GM23248 (cell line): ENCODE measurements at regions not wholly inside any gene's neighbourhood (a gene's known extent, or its start where the extent isn't known, plus 50 kb on each side); places are given as distances from the start of the nearest gene placed in this dataset.

Experiments
- DNase-seq: peaks from one replicate; pipeline ENCODE4 v3.0.0-alpha.2; 2015
- H2AFZ ChIP-seq: fragments of 200-600 bp; sonication (generic); 2 replicates; pipeline ENCODE4 v1.6.1; 2016; ENCODE audit warnings: antibody characterized with exemption
- H3F3A ChIP-seq: fragments of 200-600 bp; sonication (generic); 2 replicates; pipeline ENCODE4 v1.6.1; 2016; ENCODE audit warnings: mild to moderate bottlenecking, antibody characterized with exemption, mixed run types; ENCODE audit not compliant: insufficient read depth
- H3K27ac ChIP-seq: fragments of 200-600 bp; sonication (generic); 2 replicates; pipeline ENCODE4 v1.5.1; 2016; ENCODE audit warnings: mild to moderate bottlenecking
- H3K27me3 ChIP-seq: fragments of 200-600 bp; sonication (generic); replicated peaks from 2 replicates; pipeline ENCODE4 v1.6.1; 2016; ENCODE audit warnings: mild to moderate bottlenecking; ENCODE audit not compliant: insufficient read depth
- H3K36me3 ChIP-seq: fragments of 200-600 bp; sonication (generic); 2 replicates; pipeline ENCODE4 v1.6.1; 2016; ENCODE audit warnings: low read depth, mild to moderate bottlenecking
- H3K4me1 ChIP-seq: fragments of 200-600 bp; sonication (generic); 2 replicates; pipeline ENCODE4 v1.6.1; 2016; ENCODE audit warnings: mild to moderate bottlenecking; ENCODE audit not compliant: insufficient read depth
- H3K4me2 ChIP-seq: fragments of 200-600 bp; sonication (generic); one replicate; pipeline ENCODE4 v1.6.1; 2016; ENCODE audit warnings: mild to moderate bottlenecking; ENCODE audit not compliant: unreplicated experiment
- H3K4me3 ChIP-seq: fragments of 200-600 bp; sonication (generic); 2 replicates; pipeline ENCODE4 v1.5.1; 2016; ENCODE audit warnings: mild to moderate bottlenecking
- H3K79me2 ChIP-seq: fragments of 200-600 bp; sonication (generic); 2 replicates; pipeline ENCODE4 v1.6.1; 2016; ENCODE audit warnings: mild to moderate bottlenecking; ENCODE audit not compliant: insufficient read depth
- H3K9ac ChIP-seq: fragments of 200-600 bp; sonication (generic); 2 replicates; pipeline ENCODE4 v1.6.1; 2016; ENCODE audit warnings: mild to moderate bottlenecking
- H3K9me2 ChIP-seq: fragments of 200-600 bp; sonication (generic); 2 replicates; pipeline ENCODE4 v1.6.1; 2016; ENCODE audit warnings: mixed run types, mild to moderate bottlenecking, moderate library complexity; ENCODE audit not compliant: insufficient read depth
- H3K9me3 ChIP-seq: fragments of 200-600 bp; sonication (generic); one replicate; pipeline ENCODE4 v1.6.1; 2017; ENCODE audit warnings: low read depth
- H4K20me1 ChIP-seq: fragments of 200-600 bp; sonication (generic); 2 replicates; pipeline ENCODE4 v1.6.0; 2016; ENCODE audit not compliant: insufficient read depth
- EZH2 ChIP-seq: fragments of 200-600 bp; sonication (generic); IDR thresholded peaks from 2 replicates; pipeline ENCODE4 v1.6.1; 2018; ENCODE audit warnings: antibody characterized with exemption, mild to moderate bottlenecking; ENCODE audit not compliant: insufficient read depth, poor library complexity, severe bottlenecking
- EZH2phosphoT487 ChIP-seq: fragments of 200-600 bp; sonication (generic); IDR thresholded peaks from 2 replicates; pipeline ENCODE4 v1.6.1; 2018; ENCODE audit warnings: antibody characterized with exemption, moderate library complexity, mild to moderate bottlenecking, low read depth; ENCODE audit not compliant: insufficient read depth
- WGBS, 2 experiments: methylation state at CpG; one replicate each; pipeline ENCODE4 v1.1.6; 2015 to 2017; ENCODE audit warnings: low lambda C conversion rate in 2 of 2, low coverage in 1 of 2; ENCODE audit errors: missing lambda C conversion rate in 2 of 2; 5-methylcytosine and 5-hydroxymethylcytosine counted together
- in situ Hi-C: fragments of 300-500 bp; cut with MboI; formaldehyde crosslinking; loops from 2 replicates; pipeline ENCODE4 v1.15.0; 2020

DNA sequence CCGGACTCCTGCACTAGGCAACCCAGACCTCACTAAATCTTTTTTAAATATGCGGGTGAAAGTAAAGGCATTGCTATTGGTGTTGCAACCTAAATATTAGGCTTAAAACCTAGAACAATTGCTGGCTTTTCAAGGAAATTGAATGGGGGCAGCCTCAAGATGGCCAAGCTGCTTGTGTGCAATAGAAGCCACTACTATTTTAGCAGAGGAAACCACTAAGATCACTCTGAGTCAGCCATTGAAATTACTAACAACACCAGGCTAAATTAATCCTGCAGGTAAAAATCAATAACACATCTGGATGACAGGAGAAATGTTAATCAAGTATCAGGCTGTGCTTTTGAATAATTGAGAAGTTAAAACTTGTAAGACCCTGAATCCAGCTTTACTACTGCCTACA, 348.0 kb downstream of the RPS4Y2 start:
- Histone ChIP-seq H3K27me3 (no peaks in the 10 kb centered on the region), H3K4me1 (no peaks in the 10 kb centered on the region)
- in situ Hi-C loops, result no loop called here

DNA sequence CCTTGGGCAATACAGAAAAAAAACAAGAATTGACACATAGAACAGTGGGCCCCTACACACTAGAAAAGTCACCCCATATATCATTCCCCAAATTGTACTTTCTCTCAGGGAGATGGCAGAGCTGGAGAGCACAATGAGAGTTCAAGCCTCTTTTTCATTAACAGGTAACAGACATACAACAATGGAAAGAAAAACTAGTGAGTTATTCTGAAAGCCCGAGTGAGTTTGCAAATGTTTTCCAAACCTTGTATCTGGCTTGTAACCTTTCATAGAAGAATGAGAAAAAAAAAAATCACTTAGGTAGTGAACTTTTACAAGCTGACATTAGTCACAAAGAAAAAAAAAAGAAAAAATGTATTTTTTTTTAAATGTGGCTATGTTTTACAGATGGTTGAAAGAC, 349.6 kb downstream of the RPS4Y2 start:
- Histone ChIP-seq H4K20me1 (no peaks in the 10 kb centered on the region), H3K4me1 (no peaks in the 10 kb centered on the region), H3K9me3 (no peaks in the 10 kb centered on the region), H3K27me3 (no peaks in the 10 kb centered on the region), H2AFZ (no peak overlapping the region), H3K4me2 (no peak overlapping the region), H3K79me2 (no peaks in the 10 kb centered on the region), H3K4me3 (no peak overlapping the region), H3K27ac (no peak overlapping the region), H3F3A (no peaks in the 10 kb centered on the region), H3K36me3 (no peaks in the 10 kb centered on the region), H3K9ac (no peak overlapping the region), H3K9me2 (no peaks in the 10 kb centered on the region)
- TF ChIP-seq EZH2 (no peak), EZH2phosphoT487 (no peak)
- in situ Hi-C loops, result no loop called here
- 10 to 15% methylated on average over 1 of the region's 1 CpG for WGBS, 2 experiments
- no peak for DNase-seq

More for the DNA sequence above, 348.0 kb downstream of the RPS4Y2 start:
- H2AFZ ChIP-seq, result no peak overlapping the region
- no peaks in the 10 kb centered on the region for H3F3A ChIP-seq
- H4K20me1 ChIP-seq, result no peaks in the 10 kb centered on the region
- H3K9me3 ChIP-seq, result no peaks in the 10 kb centered on the region
- no peak overlapping the region for H3K27ac ChIP-seq
- H3K4me2 ChIP-seq, result no peak overlapping the region
- no peak for DNase-seq
- WGBS, 2 experiments, result 28 to 44% methylated on average over 2 of the region's 2 CpGs
- TF ChIP-seq EZH2 (no peak), EZH2phosphoT487 (no peak)
- H3K4me3 ChIP-seq, result no peak overlapping the region
- H3K9ac ChIP-seq, result no peak overlapping the region
- H3K9me2 ChIP-seq, result no peaks in the 10 kb centered on the region
- H3K36me3 ChIP-seq, result no peaks in the 10 kb centered on the region
- H3K79me2 ChIP-seq, result no peaks in the 10 kb centered on the region

DNA sequence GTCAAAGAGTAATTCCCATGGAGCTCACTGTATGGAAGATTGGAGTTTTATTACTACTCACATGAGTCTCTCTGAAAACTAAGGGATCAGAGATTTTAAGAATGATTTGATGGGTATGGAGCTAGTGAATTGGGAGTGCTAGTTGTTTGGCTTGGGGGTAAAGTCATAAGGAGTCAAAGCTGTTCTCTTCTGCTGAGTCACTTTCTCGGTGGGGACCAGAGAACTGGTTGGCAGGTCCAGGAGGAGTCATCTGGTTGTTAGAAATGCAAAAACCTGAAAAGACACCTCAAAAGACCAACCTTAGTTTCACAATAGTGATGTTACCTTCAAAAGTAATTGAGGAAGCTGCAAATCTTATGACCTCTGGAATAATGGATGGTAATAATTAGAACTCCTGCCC, 355.4 kb downstream of the RPS4Y2 start:
- no peak overlapping the region for H3K4me2 ChIP-seq
- no peaks in the 10 kb centered on the region for H3K79me2 ChIP-seq
- no peaks in the 10 kb centered on the region for H3K9me3 ChIP-seq
- no peaks in the 10 kb centered on the region for H4K20me1 ChIP-seq
- no peaks in the 10 kb centered on the region for H3K27me3 ChIP-seq
- H3K9me2 ChIP-seq, result no peaks in the 10 kb centered on the region
- in situ Hi-C loops, result no loop called here
- H2AFZ ChIP-seq, result no peak overlapping the region
- H3F3A ChIP-seq, result no peaks in the 10 kb centered on the region
- no peak overlapping the region for H3K4me3 ChIP-seq
- no peak overlapping the region for H3K27ac ChIP-seq
- no peaks in the 10 kb centered on the region for H3K36me3 ChIP-seq
- TF ChIP-seq EZH2, result no peak
- TF ChIP-seq EZH2phosphoT487, result no peak
- no peaks in the 10 kb centered on the region for H3K4me1 ChIP-seq
- no peak overlapping the region for H3K9ac ChIP-seq
- WGBS, 2 experiments, result 0% methylated on average over 1 of the region's 1 CpG
- no peak for DNase-seq

DNA sequence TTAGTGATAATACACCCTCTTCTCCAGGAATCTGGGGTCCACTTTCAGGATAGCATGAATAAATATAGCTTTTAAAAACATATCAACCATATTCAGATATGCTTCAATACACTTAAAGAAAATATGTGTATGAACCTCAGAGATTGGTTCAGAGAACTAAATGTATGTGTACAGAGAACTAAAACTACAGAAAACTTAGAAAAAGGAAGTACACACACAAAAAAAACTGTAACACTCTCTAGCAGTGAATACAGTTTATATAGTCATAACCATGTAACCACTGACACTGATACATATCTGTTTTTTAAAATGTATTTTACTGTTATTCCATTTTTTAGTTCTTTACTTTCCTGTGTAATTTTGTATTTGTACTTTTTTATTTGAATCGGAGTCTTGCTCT, 365.2 kb downstream of the RPS4Y2 start:
- Histone ChIP-seq H3K9me3 (no peaks in the 10 kb centered on the region), H3K4me3 (no peak overlapping the region), H3K4me1 (no peaks in the 10 kb centered on the region), H3K27ac (no peak overlapping the region), H3K9ac (no peak overlapping the region), H2AFZ (no peak overlapping the region), H3K27me3 (no peaks in the 10 kb centered on the region), H3K9me2 (no peaks in the 10 kb centered on the region), H3F3A (no peaks in the 10 kb centered on the region), H3K4me2 (no peak overlapping the region), H3K79me2 (no peaks in the 10 kb centered on the region), H3K36me3 (no peaks in the 10 kb centered on the region), H4K20me1 (no peaks in the 10 kb centered on the region)
- TF ChIP-seq EZH2 (no peak), EZH2phosphoT487 (no peak)
- WGBS, 2 experiments, result 38 to 56% methylated on average over 1 of the region's 1 CpG
- DNase-seq, result no peak
- in situ Hi-C loops, result no loop called here

DNA sequence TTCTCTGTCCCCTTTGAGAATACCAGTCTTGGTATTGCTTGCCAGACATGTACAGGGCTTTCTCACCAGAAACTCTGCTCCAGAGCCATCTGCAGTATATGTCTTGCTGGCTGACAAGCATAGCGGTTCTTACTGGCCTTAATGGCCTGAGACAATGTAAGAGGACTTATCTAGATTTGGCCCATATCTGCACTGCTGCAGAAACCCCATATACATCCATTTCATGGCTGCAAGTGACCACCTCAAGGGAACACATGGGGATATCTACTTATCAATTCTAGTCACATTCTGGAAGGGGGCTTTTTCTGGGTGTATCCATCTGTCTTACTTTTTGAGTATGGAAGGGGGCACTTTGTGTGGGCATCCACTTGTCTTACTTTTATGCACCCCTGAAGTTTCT, 375.5 kb upstream of the RBMY1B start:
- Histone ChIP-seq H3K9ac (no peak overlapping the region), H3K27me3 (no peaks in the 10 kb centered on the region), H3K9me2 (no peaks in the 10 kb centered on the region), H3K4me2 (no peak overlapping the region), H3K4me1 (no peaks in the 10 kb centered on the region), H3K4me3 (no peak overlapping the region), H2AFZ (no peak overlapping the region), H3K27ac (no peak overlapping the region), H3K79me2 (no peaks in the 10 kb centered on the region), H3F3A (no peaks in the 10 kb centered on the region), H3K36me3 (no peaks in the 10 kb centered on the region), H3K9me3 (no peaks in the 10 kb centered on the region), H4K20me1 (no peaks in the 10 kb centered on the region)
- in situ Hi-C loops, result no loop called here
- no peak for DNase-seq
- TF ChIP-seq EZH2, result no peak
- TF ChIP-seq EZH2phosphoT487, result no peak
- 17 to 18% methylated on average over 1 of the region's 1 CpG for WGBS, 2 experiments
